NT2/D1 (cell line): ENCODE measurements at regions not wholly inside any gene's neighbourhood (a gene's known extent, or its start where the extent isn't known, plus 50 kb on each side); places are given as distances from the start of the nearest gene placed in this dataset.

ENCODE experiments used
- DNase-seq: peaks from one replicate; pipeline ENCODE4 v3.0.0-alpha.2; 2011; ENCODE audit warnings: low read depth, low spot score
- H3K27me3 ChIP-seq: 2 replicates; pipeline ENCODE4 v1.6.0; 2011; ENCODE audit warnings: mild to moderate bottlenecking; ENCODE audit not compliant: insufficient read length, insufficient read depth
- H3K36me3 ChIP-seq: 2 replicates; pipeline ENCODE4 v1.6.1; 2011; ENCODE audit warnings: mild to moderate bottlenecking, low read length, mixed read lengths; ENCODE audit not compliant: insufficient read depth, insufficient read length
- H3K4me1 ChIP-seq: 2 replicates; pipeline ENCODE4 v1.5.1; 2011; ENCODE audit not compliant: insufficient read depth, insufficient read length
- H3K4me3 ChIP-seq: 2 replicates; pipeline ENCODE4 v1.5.1; 2011; ENCODE audit warnings: low read depth; ENCODE audit not compliant: insufficient read length
- H3K9ac ChIP-seq: 2 replicates; pipeline ENCODE4 v1.6.0; 2011; ENCODE audit warnings: low read depth; ENCODE audit not compliant: insufficient read length
- H3K9me3 ChIP-seq: 2 replicates; pipeline ENCODE4 v1.5.1; 2011; ENCODE audit warnings: mild to moderate bottlenecking, low read length; ENCODE audit not compliant: insufficient read depth
- SUZ12 ChIP-seq: IDR thresholded peaks from 2 replicates; pipeline ENCODE4 v1.6.1; 2011; ENCODE audit not compliant: insufficient read length, insufficient read depth; ENCODE audit errors: extremely low read depth
- YY1 ChIP-seq: IDR thresholded peaks from 2 replicates; pipeline ENCODE4 v1.6.1; 2011; ENCODE audit not compliant: insufficient read length, insufficient read depth
- ZNF274 ChIP-seq: IDR thresholded peaks from 2 replicates; pipeline ENCODE4 v1.6.1; 2011; ENCODE audit warnings: mild to moderate bottlenecking, low read depth, low read length

DNA sequence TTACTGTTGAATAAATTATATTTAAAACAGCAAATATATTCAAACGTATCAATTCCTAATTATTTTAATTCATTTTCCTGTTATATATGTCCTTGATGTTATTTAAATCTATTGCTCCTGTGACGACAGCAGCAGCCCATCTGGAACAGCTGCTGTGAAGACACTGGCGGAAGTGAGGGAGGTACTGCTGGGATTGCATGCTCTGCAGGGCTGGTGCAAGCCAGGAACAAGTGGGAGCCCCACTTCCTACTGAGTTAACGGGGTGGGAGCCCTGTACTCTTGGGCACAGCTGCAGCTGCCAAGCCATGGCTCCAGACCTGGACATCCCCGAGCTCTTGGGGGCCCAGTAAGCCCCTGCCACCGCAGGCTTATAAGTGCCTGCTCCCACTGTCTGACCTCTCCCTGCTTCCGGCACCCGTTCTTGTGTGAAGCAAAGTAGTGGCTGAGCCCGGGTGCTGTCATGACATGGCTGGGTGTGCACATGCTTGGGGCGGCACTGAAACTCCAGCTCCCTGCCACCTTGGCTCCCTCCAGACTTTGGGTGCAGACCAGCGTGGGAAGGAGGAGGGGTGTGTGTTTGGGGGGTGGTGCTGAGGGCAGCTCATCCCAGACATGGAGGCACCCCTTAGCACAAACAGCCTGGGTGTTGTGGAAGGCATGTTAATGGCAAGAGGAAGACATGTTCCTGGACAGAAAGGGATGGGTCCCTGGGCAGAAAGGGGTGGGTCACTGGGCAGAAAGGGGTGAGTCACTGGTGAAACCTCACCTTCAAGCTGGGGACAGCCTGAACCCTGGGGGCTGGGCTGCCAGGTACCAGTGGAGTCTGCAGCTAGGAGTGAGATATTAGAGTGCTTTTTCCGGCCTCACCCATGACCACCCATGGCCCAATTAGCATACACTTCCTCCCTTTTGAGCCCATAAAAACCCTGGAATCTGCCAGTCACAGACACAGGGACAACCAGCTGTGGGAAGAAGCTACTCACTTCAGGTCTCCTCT lies 1981.3 kb upstream of the IGFBP7 start:
- Histone ChIP-seq H3K27me3 (no peaks in the 10 kb centered on the region), H3K9me3 (no peaks in the 10 kb centered on the region), H3K4me3 (no peak overlapping the region), H3K9ac (no peak overlapping the region), H3K4me1 (no peaks in the 10 kb centered on the region), H3K36me3 (no peaks in the 10 kb centered on the region)
- TF ChIP-seq SUZ12 (no peak), ZNF274 (no peak), YY1 (no peak)
- DNase-seq, result no peak

DNA sequence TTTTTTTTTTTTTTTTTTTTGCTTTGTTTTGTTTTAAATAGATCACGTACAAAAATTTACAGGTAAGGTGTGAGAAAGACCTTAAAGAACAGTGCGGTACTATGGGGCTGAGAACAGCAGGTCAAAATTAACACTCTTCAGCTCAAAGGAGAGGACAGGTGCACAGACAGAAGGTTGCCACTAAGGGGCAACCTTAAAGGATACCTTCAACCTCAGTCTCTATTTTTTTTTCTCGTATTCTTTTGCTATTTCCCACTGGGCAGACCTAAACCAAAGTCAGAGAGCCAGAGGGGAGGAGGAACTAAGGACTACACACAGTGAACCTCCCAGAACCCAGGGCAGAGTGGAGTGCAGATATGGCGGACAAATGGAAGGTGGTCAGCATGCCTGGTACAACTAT lies 1984.3 kb upstream of the IGFBP7 start:
- no peak for DNase-seq
- Histone ChIP-seq H3K9ac (no peak overlapping the region), H3K36me3 (no peaks in the 10 kb centered on the region), H3K27me3 (no peaks in the 10 kb centered on the region), H3K9me3 (no peaks in the 10 kb centered on the region), H3K4me3 (no peak overlapping the region), H3K4me1 (no peaks in the 10 kb centered on the region)
- TF ChIP-seq YY1, result no peak
- TF ChIP-seq ZNF274, result no peak
- no peak for TF ChIP-seq SUZ12

DNA sequence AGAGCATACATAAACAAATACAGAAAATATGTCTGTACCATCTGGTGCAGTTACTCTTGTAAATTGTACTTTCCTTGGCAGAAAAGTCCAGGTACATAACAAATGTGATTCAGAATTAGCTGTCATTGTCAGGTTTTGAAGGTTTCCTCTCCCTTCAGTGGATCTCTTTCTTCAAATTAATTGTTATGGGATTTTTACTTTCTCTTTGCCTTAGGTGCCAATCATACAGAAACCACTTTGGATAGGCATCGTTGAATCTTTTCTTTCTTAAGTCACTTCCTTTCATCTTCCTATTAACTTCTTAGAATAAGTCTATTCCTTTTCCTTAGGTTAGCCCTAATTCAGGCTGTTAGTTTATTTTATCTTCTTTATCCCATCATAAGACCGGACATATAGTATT lies 1992.1 kb upstream of the IGFBP7 start:
- no peaks in the 10 kb centered on the region for H3K27me3 ChIP-seq
- TF ChIP-seq YY1, result no peak
- no peak for TF ChIP-seq ZNF274
- no peak for TF ChIP-seq SUZ12
- DNase-seq, result no peak
- H3K4me3 ChIP-seq, result no peak overlapping the region
- no peaks in the 10 kb centered on the region for H3K4me1 ChIP-seq
- no peak overlapping the region for H3K9ac ChIP-seq
- no peaks in the 10 kb centered on the region for H3K9me3 ChIP-seq
- no peaks in the 10 kb centered on the region for H3K36me3 ChIP-seq

DNA sequence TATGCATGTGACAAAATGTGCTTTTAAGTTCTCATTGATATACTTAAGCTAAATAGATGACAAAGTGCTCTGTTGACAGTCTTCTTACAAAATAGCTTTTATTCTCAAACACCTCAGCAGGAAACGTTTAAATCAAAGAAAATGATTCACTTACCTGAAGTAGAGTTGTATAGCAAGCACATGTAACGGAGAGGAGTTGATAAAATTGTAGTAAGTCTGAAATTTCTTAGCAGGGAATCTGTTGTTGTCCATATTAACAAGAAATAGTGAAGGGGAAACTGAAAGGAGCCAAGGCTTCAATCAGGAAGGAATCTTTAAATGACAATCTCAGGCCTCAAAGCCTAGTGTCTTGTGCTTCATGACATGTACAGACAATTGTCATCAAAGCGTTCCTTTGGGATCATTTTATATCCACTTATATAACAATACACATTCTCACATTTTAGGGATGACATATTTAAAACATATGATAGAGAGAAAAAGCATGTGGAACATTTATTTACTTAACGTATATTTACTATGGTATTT lies 2010.2 kb upstream of the IGFBP7 start:
- no peak for DNase-seq
- Histone ChIP-seq H3K27me3 (no peaks in the 10 kb centered on the region), H3K4me1 (no peaks in the 10 kb centered on the region), H3K9ac (no peak overlapping the region), H3K36me3 (no peaks in the 10 kb centered on the region), H3K9me3 (no peaks in the 10 kb centered on the region), H3K4me3 (no peak overlapping the region)
- no peak for TF ChIP-seq YY1
- no peak for TF ChIP-seq SUZ12
- no peak for TF ChIP-seq ZNF274

DNA sequence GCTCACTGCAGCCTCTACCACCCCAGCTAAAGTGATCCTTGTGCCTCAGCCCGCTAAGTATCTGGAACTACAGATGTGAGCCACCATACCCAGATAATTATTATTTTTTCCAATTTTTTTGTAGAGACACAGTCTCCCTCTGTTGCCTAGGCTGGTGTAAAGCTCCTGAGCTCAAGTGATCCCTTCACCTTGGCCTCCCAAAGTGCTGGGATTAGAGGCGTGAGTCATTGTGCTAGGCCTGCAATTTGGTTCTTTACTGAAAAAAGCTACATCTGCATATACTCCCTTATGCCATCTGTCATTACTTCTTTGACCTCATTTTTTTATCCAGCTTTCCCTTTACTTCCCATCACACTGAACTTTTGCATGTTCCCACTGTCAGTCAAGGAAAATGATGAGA lies 2012.4 kb upstream of the IGFBP7 start:
- H3K4me3 ChIP-seq, result no peak overlapping the region

DNA sequence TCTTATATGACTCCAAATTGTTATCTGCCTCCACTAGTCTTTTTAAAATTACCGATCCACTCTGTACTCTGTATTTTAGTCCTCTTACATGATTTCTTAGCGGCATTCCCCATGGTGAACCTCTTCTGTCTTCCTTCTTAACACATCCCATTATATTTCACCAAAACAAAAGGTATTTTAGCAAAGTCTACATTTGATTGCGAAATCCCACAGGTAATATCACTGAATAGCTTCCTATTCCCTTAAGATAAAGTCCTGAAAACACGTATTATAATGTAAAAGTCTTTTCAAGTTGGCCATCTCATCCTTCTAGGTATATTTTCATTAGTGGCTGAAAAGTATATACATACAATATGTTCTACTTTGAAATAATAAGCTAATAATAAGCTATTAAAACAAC lies 2016.0 kb upstream of the IGFBP7 start:
- DNase-seq, result no peak
- H3K4me1 ChIP-seq, result no peaks in the 10 kb centered on the region
- no peak overlapping the region for H3K9ac ChIP-seq
- no peaks in the 10 kb centered on the region for H3K9me3 ChIP-seq
- TF ChIP-seq YY1, result no peak
- TF ChIP-seq ZNF274, result no peak
- TF ChIP-seq SUZ12, result no peak
- H3K27me3 ChIP-seq, result no peaks in the 10 kb centered on the region
- H3K4me3 ChIP-seq, result no peak overlapping the region
- no peaks in the 10 kb centered on the region for H3K36me3 ChIP-seq

More for the DNA sequence above, 2012.4 kb upstream of the IGFBP7 start:
- Histone ChIP-seq H3K36me3 (no peaks in the 10 kb centered on the region), H3K9me3 (no peaks in the 10 kb centered on the region), H3K27me3 (no peaks in the 10 kb centered on the region), H3K4me1 (no peaks in the 10 kb centered on the region), H3K9ac (no peak overlapping the region)
- no peak for DNase-seq
- no peak for TF ChIP-seq ZNF274
- no peak for TF ChIP-seq SUZ12
- TF ChIP-seq YY1, result no peak

DNA sequence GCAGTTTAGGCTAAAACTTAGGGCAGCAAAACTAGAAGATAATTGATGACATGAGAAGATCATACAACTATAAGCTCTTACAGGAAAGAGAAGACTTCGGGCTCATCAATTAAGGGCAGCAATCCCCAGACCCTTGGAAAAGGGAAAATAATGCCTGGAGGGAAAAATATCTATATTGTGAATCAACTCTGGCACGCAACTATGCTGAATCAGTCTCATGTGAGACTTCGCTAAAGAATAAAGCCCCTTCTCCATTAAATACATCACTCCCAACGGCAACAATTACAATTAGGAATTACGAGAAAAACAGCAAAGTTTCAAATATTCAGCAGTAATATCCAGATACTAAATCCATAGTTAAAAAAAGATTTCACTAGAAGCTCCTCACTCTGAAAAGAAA lies 2016.8 kb upstream of the IGFBP7 start:
- no peaks in the 10 kb centered on the region for H3K9me3 ChIP-seq
- H3K4me1 ChIP-seq, result no peaks in the 10 kb centered on the region
- no peaks in the 10 kb centered on the region for H3K36me3 ChIP-seq
- DNase-seq, result no peak
- no peak overlapping the region for H3K9ac ChIP-seq
- TF ChIP-seq YY1 (no peak), ZNF274 (no peak), SUZ12 (no peak)
- no peaks in the 10 kb centered on the region for H3K27me3 ChIP-seq
- H3K4me3 ChIP-seq, result no peak overlapping the region

DNA sequence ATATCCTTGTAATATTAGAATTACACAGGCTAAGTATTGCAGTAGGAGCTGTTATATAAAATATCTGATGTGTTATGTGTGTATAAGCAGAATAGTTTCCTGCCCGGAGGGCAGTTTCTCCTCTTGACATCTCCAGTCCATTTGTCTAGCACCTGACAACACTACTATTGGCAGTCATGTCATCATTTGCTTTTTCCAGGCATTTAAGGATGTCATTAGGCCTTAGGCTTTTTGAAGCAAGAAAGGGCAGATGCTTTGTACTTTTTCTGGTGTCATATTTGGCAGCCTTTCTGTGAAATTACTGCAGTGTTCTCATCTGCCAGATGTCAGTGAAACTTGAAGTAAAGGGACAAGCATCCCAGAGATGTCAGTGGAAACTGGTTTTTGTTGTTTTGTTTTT lies 2017.6 kb upstream of the IGFBP7 start:
- DNase-seq, result no peak
- no peak overlapping the region for H3K9ac ChIP-seq
- H3K27me3 ChIP-seq, result no peaks in the 10 kb centered on the region
- no peaks in the 10 kb centered on the region for H3K9me3 ChIP-seq
- no peaks in the 10 kb centered on the region for H3K36me3 ChIP-seq
- no peak overlapping the region for H3K4me3 ChIP-seq
- no peaks in the 10 kb centered on the region for H3K4me1 ChIP-seq
- TF ChIP-seq ZNF274 (no peak), SUZ12 (no peak), YY1 (no peak)
